Aorta (tissue), 5 donors: ENCODE measurements at regions not wholly inside any gene's neighbourhood (a gene's known extent, or its start where the extent isn't known, plus 50 kb on each side); places are given as distances from the start of the nearest gene placed in this dataset.
A peak's percentile ranks its signal among the peaks of the same experiment; 100 is the strongest.

Source experiments
- ATAC-seq: fragments of 200-7000 bp; cut with Tn5 transposase; one replicate; pipeline ENCODE4 v1.9.1; 2022; ENCODE audit warnings: moderate library complexity; ENCODE audit not compliant: low FRiP score
- DNase-seq, 2 donors: peaks; one replicate each; pipeline ENCODE4 v3.0.0-alpha.2; 2020
- H3K27ac ChIP-seq, 2 donors: one replicate each; pipeline ENCODE4 v1.5.1; 2013; ENCODE audit warnings: low read length in 2 of 2, mild to moderate bottlenecking in 2 of 2, moderate library complexity in 2 of 2, control low read depth in 1 of 2, inconsistent platforms in 1 of 2, low read depth in 1 of 2
- H3K27me3 ChIP-seq, 2 donors: one replicate each; pipeline ENCODE4 v1.6.1; 2013; ENCODE audit warnings: control low read depth in 1 of 2, low read length in 1 of 2, mild to moderate bottlenecking in 1 of 2, moderate library complexity in 1 of 2; ENCODE audit not compliant: insufficient read depth in 2 of 2, control insufficient read depth in 1 of 2
- H3K36me3 ChIP-seq, 2 donors: one replicate each; pipeline ENCODE4 v1.6.1; 2013; ENCODE audit warnings: control low read depth in 1 of 2, low read length in 1 of 2, mild to moderate bottlenecking in 1 of 2; ENCODE audit not compliant: insufficient read depth in 2 of 2, control insufficient read depth in 1 of 2
- H3K4me1 ChIP-seq, 2 donors: one replicate each; pipeline ENCODE4 v1.6.1; 2013; ENCODE audit warnings: low read length in 2 of 2, control low read depth in 1 of 2, mild to moderate bottlenecking in 1 of 2, moderate library complexity in 1 of 2; ENCODE audit not compliant: insufficient read depth in 2 of 2, control insufficient read depth in 1 of 2
- H3K4me3 ChIP-seq, 2 donors: one replicate each; pipeline ENCODE4 v1.5.1; 2013; ENCODE audit warnings: low read length in 2 of 2, control low read depth in 1 of 2, mild to moderate bottlenecking in 1 of 2
- H3K9me3 ChIP-seq: one replicate; pipeline ENCODE4 v1.6.1; 2013; ENCODE audit warnings: mild to moderate bottlenecking, low read length; ENCODE audit not compliant: control insufficient read depth
- WGBS, 2 donors: extraction: QIAGEN DNeasy Blood & Tissue Kit; methylation state at CpG; one replicate each; pipeline ENCODE4 v1.1.7; 2013; 5-methylcytosine and 5-hydroxymethylcytosine counted together
- intact Hi-C, 2 donors: fragments of 100-400 bp; cut with DNase I; formaldehyde crosslinking; loops; one replicate each; pipeline versions ENCODE4 v1.14.2 to v1.15.0; 2022
- donor health status: healthy with polysubstance abuse.
- donor health status: Bipolar disorder and iron deficiency.
- donor health status: DM: no; HTN: no; CAD: no.
- donor health status: DM: no; HTN: no; CAD: no.
- donor health status: DM: yes; HTN: yes; CAD: no.

GRCh38 chr2:120877409-120877808 is 141.7 kb downstream of the GLI2 start:
- Histone ChIP-seq H3K4me3 (no peak overlapping the region), H3K27me3 (no peaks in the 10 kb centered on the region), H3K36me3 (no peaks in the 10 kb centered on the region), H3K27ac (no peak overlapping the region), H3K9me3 (no peaks in the 10 kb centered on the region), H3K4me1 (no peaks in the 10 kb centered on the region)
- peak; percentile 4 to 21 for DNase-seq
- intact Hi-C loops: no loop called here
- no peak for ATAC-seq
- WGBS, 2 donors: 94 to 96% methylated on average over 7 of the region's 7 CpGs

GRCh38 chr2:120878970-120879369 is 143.3 kb downstream of the GLI2 start:
- WGBS, 2 donors: 71 to 73% methylated on average over 7 of the region's 7 CpGs
- H3K4me3 ChIP-seq: no peak overlapping the region
- no peaks in the 10 kb centered on the region for H3K27me3 ChIP-seq
- no peak overlapping the region for H3K27ac ChIP-seq
- intact Hi-C loops: no loop called here
- H3K36me3 ChIP-seq: no peaks in the 10 kb centered on the region
- ATAC-seq (no peak), DNase-seq (peak; percentile 30 to 70)
- H3K9me3 ChIP-seq: no peaks in the 10 kb centered on the region
- no peaks in the 10 kb centered on the region for H3K4me1 ChIP-seq

GRCh38 chr2:120879431-120880295 is 144.0 kb downstream of the GLI2 start:
- no peak overlapping the region for H3K27ac ChIP-seq
- intact Hi-C loops: no loop called here
- no peak for ATAC-seq
- H3K9me3 ChIP-seq: no peaks in the 10 kb centered on the region
- WGBS, 2 donors: 79 to 82% methylated on average over 24 of the region's 24 CpGs
- H3K36me3 ChIP-seq: no peaks in the 10 kb centered on the region
- H3K4me1 ChIP-seq: no peaks in the 10 kb centered on the region
- H3K27me3 ChIP-seq: no peaks in the 10 kb centered on the region
- peak; percentile 21 to 77 for DNase-seq
- H3K4me3 ChIP-seq: no peak overlapping the region

- Histone ChIP-seq H3K27me3 (no peaks in the 10 kb centered on the region), H3K9me3 (no peaks in the 10 kb centered on the region), H3K4me3 (no peak overlapping the region), H3K4me1 (no peaks in the 10 kb centered on the region), H3K27ac (no peak overlapping the region), H3K36me3 (no peaks in the 10 kb centered on the region)
- intact Hi-C loops: no loop called here
- DNase-seq: peak in 1 of 2 donors; percentile 27
- 91 to 94% methylated on average over 7 of the region's 7 CpGs for WGBS, 2 donors
- no peak for ATAC-seq
These were observed 144.7 kb downstream of the GLI2 start for GRCh38 chr2:120880381-120880780.

GRCh38 chr2:120881981-120882788 is 146.5 kb downstream of the GLI2 start:
- ATAC-seq: peak; percentile 27
- H3K4me1 ChIP-seq: no peaks in the 10 kb centered on the region
- peak; percentile 60 to 75 for DNase-seq
- H3K36me3 ChIP-seq: no peaks in the 10 kb centered on the region
- H3K27ac ChIP-seq: no peak overlapping the region
- intact Hi-C loops: no loop called here
- H3K9me3 ChIP-seq: no peaks in the 10 kb centered on the region
- WGBS, 2 donors: 84 to 86% methylated on average over 21 of the region's 21 CpGs
- H3K4me3 ChIP-seq: no peak overlapping the region
- no peaks in the 10 kb centered on the region for H3K27me3 ChIP-seq

GRCh38 chr2:120883607-120884440 is 148.2 kb downstream of the GLI2 start:
- no peaks in the 10 kb centered on the region for H3K27me3 ChIP-seq
- ATAC-seq (no peak), DNase-seq (peak; percentile 29 to 39)
- no peaks in the 10 kb centered on the region for H3K4me1 ChIP-seq
- 94 to 95% methylated on average over 15 of the region's 15 CpGs for WGBS, 2 donors
- H3K4me3 ChIP-seq: no peak overlapping the region
- H3K9me3 ChIP-seq: no peaks in the 10 kb centered on the region
- no peaks in the 10 kb centered on the region for H3K36me3 ChIP-seq
- H3K27ac ChIP-seq: no peak overlapping the region
- intact Hi-C loops: no loop called here

GRCh38 chr2:120884472-120885290 is 149.0 kb downstream of the GLI2 start:
- H3K4me3 ChIP-seq: no peak overlapping the region
- H3K27me3 ChIP-seq: no peaks in the 10 kb centered on the region
- H3K27ac ChIP-seq: no peak overlapping the region
- no peaks in the 10 kb centered on the region for H3K4me1 ChIP-seq
- H3K9me3 ChIP-seq: no peaks in the 10 kb centered on the region
- DNase-seq: peak; percentile 24 to 37
- intact Hi-C loops: no loop called here
- ATAC-seq: no peak
- H3K36me3 ChIP-seq: no peaks in the 10 kb centered on the region
- 96 to 98% methylated on average over 15 to 16 of the region's 16 CpGs for WGBS, 2 donors

GRCh38 chr2:120885321-120885720 is 149.7 kb downstream of the GLI2 start:
- Histone ChIP-seq H3K9me3 (no peaks in the 10 kb centered on the region), H3K36me3 (no peaks in the 10 kb centered on the region), H3K27me3 (no peaks in the 10 kb centered on the region), H3K4me1 (no peaks in the 10 kb centered on the region), H3K4me3 (no peak overlapping the region), H3K27ac (no peak overlapping the region)
- 81 to 86% methylated on average over 11 of the region's 11 CpGs for WGBS, 2 donors
- ATAC-seq (no peak), DNase-seq (peak; percentile 32 to 64)
- intact Hi-C loops: no loop called here
